Fibroblast of lung (primary cell): ENCODE measurements at regions not wholly inside any gene's neighbourhood (a gene's known extent, or its start where the extent isn't known, plus 50 kb on each side); places are given as distances from the start of the nearest gene placed in this dataset.
A peak's percentile ranks its signal among the peaks of the same experiment; 100 is the strongest.

Source experiments
- DNase-seq, 2 donors: peaks; one replicate each; pipeline versions ENCODE4 v3.0.0 to v3.0.0-alpha.2; 2010; ENCODE audit warnings: low read depth in 2 of 2
- H2AFZ ChIP-seq: 2 replicates; pipeline ENCODE4 v1.5.1; 2012; ENCODE audit warnings: low read length, control low read depth, inconsistent platforms
- H3K27ac ChIP-seq: 2 replicates; pipeline ENCODE4 v1.5.1; 2011; ENCODE audit warnings: low read length, control low read depth; ENCODE audit not compliant: insufficient read depth
- H3K27me3 ChIP-seq: 2 replicates; pipeline ENCODE4 v1.5.1; 2011; ENCODE audit warnings: mild to moderate bottlenecking, low read length; ENCODE audit not compliant: control insufficient read depth, insufficient read depth
- H3K36me3 ChIP-seq: 2 replicates; pipeline ENCODE4 v1.5.1; 2011; ENCODE audit warnings: low read length; ENCODE audit not compliant: control insufficient read depth, insufficient read depth
- H3K4me1 ChIP-seq: 2 replicates; pipeline ENCODE4 v1.5.1; 2011; ENCODE audit warnings: low read length; ENCODE audit not compliant: control insufficient read depth, insufficient read depth; ENCODE audit errors: extremely low read depth
- H3K4me2 ChIP-seq: 2 replicates; pipeline ENCODE4 v1.5.1; 2011; ENCODE audit warnings: low read length, control low read depth; ENCODE audit not compliant: insufficient read depth; ENCODE audit errors: extremely low read depth
- H3K4me3 ChIP-seq, 4 experiments: fragments of 200-600 bp in 1 of 4; sonication (generic) in 1 of 4; replicated peaks in 1 of 4; 2 replicates each; pipeline ENCODE4 v1.5.1; 2011 to 2016; ENCODE audit warnings: low read length in 4 of 4, low read depth in 3 of 4, mild to moderate bottlenecking in 3 of 4, control low read depth in 2 of 4, inconsistent platforms in 1 of 4, mixed read lengths in 1 of 4; ENCODE audit not compliant: insufficient read depth in 1 of 4; ENCODE audit errors: control extremely low read depth in 1 of 4
- H3K79me2 ChIP-seq: 2 replicates; pipeline ENCODE4 v1.5.1; 2012; ENCODE audit warnings: mild to moderate bottlenecking, low read length, inconsistent platforms; ENCODE audit not compliant: control insufficient read depth, insufficient read depth
- H3K9ac ChIP-seq: 2 replicates; pipeline ENCODE4 v1.5.1; 2011; ENCODE audit warnings: mild to moderate bottlenecking, low read length, control low read depth; ENCODE audit not compliant: insufficient read depth
- H3K9me3 ChIP-seq: 2 replicates; pipeline ENCODE4 v1.5.1; 2012; ENCODE audit warnings: low read depth, low read length; ENCODE audit not compliant: control insufficient read depth, insufficient read depth
- H4K20me1 ChIP-seq: 2 replicates; pipeline ENCODE4 v1.5.1; 2011; ENCODE audit warnings: low read length; ENCODE audit not compliant: control insufficient read depth, insufficient read depth; ENCODE audit errors: extremely low read depth
- EZH2 ChIP-seq: IDR thresholded peaks from 2 replicates; pipeline ENCODE4 v1.5.1; 2012; ENCODE audit warnings: low read length, control low read depth, mild to moderate bottlenecking; ENCODE audit errors: missing control alignments
- TF ChIP-seq, protein P1 (sequence below), 2 donors: IDR thresholded peaks in 1 of 2; conservative IDR thresholded peaks in 1 of 2; 1 replicate in 1 of 2; 2 replicates in 1 of 2; pipeline ENCODE4 v1.5.1; 2011 to 2012; ENCODE audit warnings: low read length in 2 of 2, control low read depth in 1 of 2, inconsistent platforms in 1 of 2, low read depth in 1 of 2, mild to moderate bottlenecking in 1 of 2

DNA sequence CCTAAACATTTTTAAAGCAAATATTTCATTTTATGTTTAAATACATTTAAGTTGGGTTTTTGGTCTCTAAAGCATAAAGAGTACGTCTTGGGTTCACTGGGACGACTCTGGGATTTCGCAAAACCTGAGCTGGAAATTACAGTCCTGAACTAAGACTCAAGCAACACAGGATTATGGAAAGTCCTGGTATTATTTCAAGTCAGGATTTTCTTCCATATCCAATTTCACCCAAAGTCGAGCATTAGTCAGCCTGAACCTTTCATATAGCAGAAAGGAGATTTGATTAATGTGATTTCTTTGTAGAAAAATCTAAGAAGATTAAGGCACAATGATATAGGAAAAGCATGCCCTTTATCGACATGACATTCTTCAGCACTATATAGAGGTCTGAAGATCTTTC is 100.0 kb downstream of the MTERF1 start:
- H3K9ac ChIP-seq, result no peak overlapping the region
- H3K4me2 ChIP-seq, result no peak overlapping the region
- H3K4me3 ChIP-seq, result no peak overlapping the region
- no peaks in the 10 kb centered on the region for H4K20me1 ChIP-seq
- no peaks in the 10 kb centered on the region for H3K27me3 ChIP-seq
- no peak for DNase-seq
- H3K79me2 ChIP-seq, result no peaks in the 10 kb centered on the region
- H3K27ac ChIP-seq, result no peak overlapping the region
- H3K9me3 ChIP-seq, result no peaks in the 10 kb centered on the region
- no peaks in the 10 kb centered on the region for H3K36me3 ChIP-seq
- H2AFZ ChIP-seq, result no peak overlapping the region
- no peaks in the 10 kb centered on the region for H3K4me1 ChIP-seq
- TF ChIP-seq, protein P1, sequence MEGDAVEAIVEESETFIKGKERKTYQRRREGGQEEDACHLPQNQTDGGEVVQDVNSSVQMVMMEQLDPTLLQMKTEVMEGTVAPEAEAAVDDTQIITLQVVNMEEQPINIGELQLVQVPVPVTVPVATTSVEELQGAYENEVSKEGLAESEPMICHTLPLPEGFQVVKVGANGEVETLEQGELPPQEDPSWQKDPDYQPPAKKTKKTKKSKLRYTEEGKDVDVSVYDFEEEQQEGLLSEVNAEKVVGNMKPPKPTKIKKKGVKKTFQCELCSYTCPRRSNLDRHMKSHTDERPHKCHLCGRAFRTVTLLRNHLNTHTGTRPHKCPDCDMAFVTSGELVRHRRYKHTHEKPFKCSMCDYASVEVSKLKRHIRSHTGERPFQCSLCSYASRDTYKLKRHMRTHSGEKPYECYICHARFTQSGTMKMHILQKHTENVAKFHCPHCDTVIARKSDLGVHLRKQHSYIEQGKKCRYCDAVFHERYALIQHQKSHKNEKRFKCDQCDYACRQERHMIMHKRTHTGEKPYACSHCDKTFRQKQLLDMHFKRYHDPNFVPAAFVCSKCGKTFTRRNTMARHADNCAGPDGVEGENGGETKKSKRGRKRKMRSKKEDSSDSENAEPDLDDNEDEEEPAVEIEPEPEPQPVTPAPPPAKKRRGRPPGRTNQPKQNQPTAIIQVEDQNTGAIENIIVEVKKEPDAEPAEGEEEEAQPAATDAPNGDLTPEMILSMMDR (conservative IDR thresholded peaks at IDR 0.05 in 1 of 2, IDR thresholded peaks at IDR 0.05 in 1 of 2; ENCODE audit: low read depth in 1 of 2, low read length in 2 of 2), result no peak
- TF ChIP-seq EZH2, result no peak

DNA sequence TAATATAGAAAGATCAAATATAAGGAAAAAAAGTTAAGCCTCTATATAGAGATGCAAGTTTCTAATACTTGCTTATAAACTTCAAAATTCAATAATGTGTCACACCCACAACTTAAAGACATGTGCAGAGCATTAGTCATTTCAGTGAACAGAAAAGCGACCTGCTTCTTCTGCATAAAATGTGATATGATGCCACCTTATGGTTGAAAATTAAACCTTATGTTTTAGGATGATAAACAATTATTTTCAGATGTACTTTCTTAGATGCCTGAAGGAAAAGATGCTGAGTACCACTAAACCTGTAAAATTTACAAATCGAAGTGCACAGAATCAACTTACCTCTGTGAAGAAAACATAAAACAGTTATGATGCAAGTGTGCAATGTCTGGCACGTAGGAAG is 96.0 kb downstream of the MTERF1 start:
- H3K4me3 ChIP-seq, result no peak overlapping the region
- no peaks in the 10 kb centered on the region for H3K9me3 ChIP-seq
- H3K9ac ChIP-seq, result no peak overlapping the region
- H3K79me2 ChIP-seq, result no peaks in the 10 kb centered on the region
- H2AFZ ChIP-seq, result no peak overlapping the region
- TF ChIP-seq, protein P1 (conservative IDR thresholded peaks at IDR 0.05 in 1 of 2, IDR thresholded peaks at IDR 0.05 in 1 of 2; ENCODE audit: low read depth in 1 of 2, low read length in 2 of 2), result peak; percentile 24 to 36
- no peak for TF ChIP-seq EZH2
- peak; percentile 70 to 80 for DNase-seq
- no peak overlapping the region for H3K4me2 ChIP-seq
- H3K27ac ChIP-seq, result no peak overlapping the region
- H3K27me3 ChIP-seq, result no peaks in the 10 kb centered on the region
- H4K20me1 ChIP-seq, result no peaks in the 10 kb centered on the region
- H3K4me1 ChIP-seq, result no peaks in the 10 kb centered on the region
- no peaks in the 10 kb centered on the region for H3K36me3 ChIP-seq

DNA sequence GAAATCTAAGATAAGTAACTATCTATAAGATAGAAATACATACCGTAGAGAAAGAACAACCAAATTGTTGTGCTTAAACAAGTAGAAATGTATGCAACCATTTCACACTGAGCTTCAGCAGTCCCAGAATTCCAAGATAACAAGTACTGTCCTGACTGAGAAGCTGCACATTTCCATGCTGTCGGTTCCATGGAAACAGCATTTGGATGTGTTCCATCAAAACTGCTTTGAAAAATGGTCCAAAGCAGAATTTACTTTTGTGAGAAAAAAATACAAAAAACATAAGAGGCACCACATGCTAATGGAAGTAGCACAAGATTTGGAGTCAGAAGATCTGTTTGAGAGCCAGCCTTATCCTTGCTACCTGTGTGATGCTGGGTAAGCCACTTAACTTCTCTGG is 92.6 kb downstream of the MTERF1 start:
- Histone ChIP-seq H3K9ac (no peak overlapping the region), H3K9me3 (no peaks in the 10 kb centered on the region), H3K27me3 (no peaks in the 10 kb centered on the region), H3K36me3 (no peaks in the 10 kb centered on the region), H3K4me3 (no peak overlapping the region), H2AFZ (no peak overlapping the region), H4K20me1 (no peaks in the 10 kb centered on the region), H3K79me2 (no peaks in the 10 kb centered on the region), H3K4me2 (no peak overlapping the region), H3K4me1 (no peaks in the 10 kb centered on the region), H3K27ac (no peak overlapping the region)
- DNase-seq, result no peak
- TF ChIP-seq, protein P1 (conservative IDR thresholded peaks at IDR 0.05 in 1 of 2, IDR thresholded peaks at IDR 0.05 in 1 of 2; ENCODE audit: low read depth in 1 of 2, low read length in 2 of 2), result no peak
- no peak for TF ChIP-seq EZH2
